IMR-90 (cell line): ENCODE measurements at regions not wholly inside any gene's neighbourhood (a gene's known extent, or its start where the extent isn't known, plus 50 kb on each side); places are given as distances from the start of the nearest gene placed in this dataset.

Experiments
- ATAC-seq: fragments of 200-7000 bp; cut with Tn5 transposase; 2 replicates; pipeline ENCODE4 v1.9.1; 2020; ENCODE audit warnings: low read depth, mild to moderate bottlenecking, moderate library complexity
- BruUV-seq: library from RNA; stranded (reverse); fragments of 400-500 nt; replicated peaks from 2 replicates; lab custom pipeline; 2021; lab: Mats Ljungman, UMichigan
- CTCF ChIA-PET: fragments of 300-600 bp; formaldehyde crosslinking; extraction: SDS; loops from one replicate; lab custom pipeline; 2021; ENCODE audit warnings: antibody characterized with exemption; lab: Yijun Ruan, JAX
- POLR2A ChIA-PET: fragments of 300-600 bp; sonication (Branson Sonifier 250); formaldehyde crosslinking; loops from one replicate; lab custom pipeline; 2022; ENCODE audit warnings: antibody characterized with exemption; ENCODE audit not compliant: unreplicated experiment; lab: Charles Lee
- DNase-seq: peaks from one replicate; pipeline ENCODE4 v3.0.0; 2013
- H2AFZ ChIP-seq: replicated peaks from 2 replicates; pipeline ENCODE3; 2013; ENCODE audit warnings: low read length, mild to moderate bottlenecking; ENCODE audit not compliant: poor library complexity
- H2AK5ac ChIP-seq: 2 replicates; pipeline ENCODE4 v1.6.1; 2013; ENCODE audit warnings: low read depth, low read length, inconsistent platforms
- H2AK9ac ChIP-seq: replicated peaks from 2 replicates; pipeline ENCODE3; 2013; ENCODE audit warnings: mild to moderate bottlenecking, low read depth, low read length, moderate library complexity; ENCODE audit not compliant: poor library complexity
- H2BK120ac ChIP-seq: 2 replicates; pipeline ENCODE4 v1.6.1; 2013; ENCODE audit warnings: low read depth, low read length, inconsistent platforms
- H2BK15ac ChIP-seq: 3 replicates; pipeline ENCODE4 v1.6.1; 2013; ENCODE audit warnings: low read depth, low read length, inconsistent platforms
- H2BK20ac ChIP-seq: 2 replicates; pipeline ENCODE4 v1.6.1; 2013; ENCODE audit warnings: low read depth, mild to moderate bottlenecking, inconsistent platforms, low read length, moderate library complexity
- H2BK5ac ChIP-seq: 2 replicates; pipeline ENCODE4 v1.6.1; 2013; ENCODE audit warnings: mild to moderate bottlenecking, low read depth, low read length, inconsistent platforms; ENCODE audit not compliant: poor library complexity, severe bottlenecking
- H3K14ac ChIP-seq: replicated peaks from 2 replicates; pipeline ENCODE4 v1.6.1; 2013; ENCODE audit warnings: low read depth, low read length, inconsistent platforms
- H3K18ac ChIP-seq: 2 replicates; pipeline ENCODE4 v1.6.1; 2013; ENCODE audit warnings: low read depth, low read length, control low read depth
- H3K23ac ChIP-seq: 2 replicates; pipeline ENCODE4 v1.6.1; 2013; ENCODE audit warnings: low read depth, low read length, inconsistent platforms
- H3K27ac ChIP-seq: 2 replicates; pipeline ENCODE4 v1.5.1; 2013; ENCODE audit warnings: mild to moderate bottlenecking, control low read depth, low read length; ENCODE audit not compliant: insufficient read depth
- H3K27me3 ChIP-seq: 2 replicates; pipeline ENCODE4 v1.6.1; 2013; ENCODE audit warnings: low read length; ENCODE audit not compliant: control insufficient read depth, insufficient read depth
- H3K36me3 ChIP-seq: 2 replicates; pipeline ENCODE4 v1.6.1; 2013; ENCODE audit warnings: low read length, mixed read lengths; ENCODE audit not compliant: control insufficient read depth, insufficient read depth
- H3K4ac ChIP-seq: 2 replicates; pipeline ENCODE4 v1.6.1; 2013; ENCODE audit warnings: low read depth, low read length, inconsistent platforms
- H3K4me1 ChIP-seq: 2 replicates; pipeline ENCODE4 v1.6.1; 2013; ENCODE audit warnings: low read length, mixed read lengths; ENCODE audit not compliant: control insufficient read depth, insufficient read depth
- H3K4me2 ChIP-seq: 2 replicates; pipeline ENCODE4 v1.6.1; 2013; ENCODE audit warnings: low read depth, mild to moderate bottlenecking, control low read depth, low read length, moderate library complexity
- H3K4me3 ChIP-seq: 2 replicates; pipeline ENCODE4 v1.5.1; 2013; ENCODE audit warnings: low read depth, mild to moderate bottlenecking, control low read depth, low read length, moderate library complexity; ENCODE audit not compliant: insufficient read depth
- H3K56ac ChIP-seq: 2 replicates; pipeline ENCODE4 v1.6.1; 2013; ENCODE audit warnings: low read length, inconsistent platforms; ENCODE audit not compliant: insufficient read depth; ENCODE audit errors: extremely low read depth
- H3K79me1 ChIP-seq, 2 experiments: 2 replicates each; pipeline ENCODE4 v1.6.1; 2013; ENCODE audit warnings: low read length in 2 of 2, inconsistent platforms in 1 of 2, low read depth in 1 of 2
- H3K9ac ChIP-seq: 2 replicates; pipeline ENCODE4 v1.6.1; 2013; ENCODE audit warnings: low read depth, low read length, control low read depth
- H3K9me1 ChIP-seq: 2 replicates; pipeline ENCODE4 v1.6.1; 2013; ENCODE audit warnings: low read length, inconsistent platforms; ENCODE audit not compliant: insufficient read depth
- H3K9me3 ChIP-seq: 2 replicates; pipeline ENCODE4 v1.6.1; 2013; ENCODE audit warnings: low read length; ENCODE audit not compliant: control insufficient read depth, insufficient read depth
- H4K20me1 ChIP-seq: 2 replicates; pipeline ENCODE4 v1.6.1; 2013; ENCODE audit warnings: low read length, inconsistent platforms; ENCODE audit not compliant: insufficient read depth
- H4K5ac ChIP-seq: 2 replicates; pipeline ENCODE4 v1.6.1; 2013; ENCODE audit warnings: mild to moderate bottlenecking, low read depth, low read length, control low read depth
- H4K8ac ChIP-seq, 2 experiments: 2 replicates each; pipeline ENCODE4 v1.6.1; 2013; ENCODE audit warnings: low read depth in 2 of 2, low read length in 2 of 2, control low read depth in 1 of 2, inconsistent platforms in 1 of 2
- H4K91ac ChIP-seq: 2 replicates; pipeline ENCODE4 v1.6.1; 2013; ENCODE audit warnings: low read depth, low read length, inconsistent platforms; ENCODE audit not compliant: insufficient read depth
- BHLHE40 ChIP-seq: fragments of 150-350 bp; IDR thresholded peaks from 2 replicates; pipeline ENCODE4 v1.6.1; 2016; ENCODE audit warnings: mild to moderate bottlenecking, low read depth, low read length
- CEBPB ChIP-seq: IDR thresholded peaks from 2 replicates; pipeline ENCODE4 v1.6.1; 2012; ENCODE audit warnings: low read depth, low read length, improper control_type of control experiment
- CHD1 ChIP-seq: IDR thresholded peaks from 2 replicates; pipeline ENCODE4 v1.6.1; 2012; ENCODE audit warnings: low read depth, low read length, improper control_type of control experiment
- CTCF ChIP-seq: conservative IDR thresholded peaks from 2 replicates; pipeline ENCODE4 v1.5.1; 2012; ENCODE audit warnings: mild to moderate bottlenecking, low read depth, low read length, improper control_type of control experiment
- ELK1 ChIP-seq: fragments of 150-350 bp; IDR thresholded peaks from 2 replicates; pipeline ENCODE4 v1.6.1; 2016; ENCODE audit warnings: low read depth, mild to moderate bottlenecking, low read length, moderate library complexity, borderline replicate concordance
- FOS ChIP-seq: fragments of 150-350 bp; IDR thresholded peaks from 2 replicates; pipeline ENCODE4 v1.6.1; 2016; ENCODE audit warnings: low read depth, low read length
- MAFK ChIP-seq: IDR thresholded peaks from 2 replicates; pipeline ENCODE4 v1.6.1; 2012; ENCODE audit warnings: low read depth, low read length, improper control_type of control experiment
- MAZ ChIP-seq: IDR thresholded peaks from 2 replicates; pipeline ENCODE4 v1.6.1; 2012; ENCODE audit warnings: low read depth, mild to moderate bottlenecking, low read length, improper control_type of control experiment, moderate library complexity, borderline replicate concordance
- MXI1 ChIP-seq: IDR thresholded peaks from 2 replicates; pipeline ENCODE4 v1.6.1; 2012; ENCODE audit warnings: low read depth, mild to moderate bottlenecking, low read length, moderate library complexity, borderline replicate concordance
- NFE2L2 ChIP-seq: fragments of 150-350 bp; IDR thresholded peaks from 2 replicates; pipeline ENCODE4 v1.6.1; 2016; ENCODE audit warnings: low read depth, mild to moderate bottlenecking, low read length
- POLR2A ChIP-seq: IDR thresholded peaks from 2 replicates; pipeline ENCODE4 v1.6.1; 2012; ENCODE audit warnings: mild to moderate bottlenecking, low read depth, low read length
- RAD21 ChIP-seq: IDR thresholded peaks from 2 replicates; pipeline ENCODE4 v1.6.1; 2012; ENCODE audit warnings: low read length, improper control_type of control experiment
- RCOR1 ChIP-seq: IDR thresholded peaks from 2 replicates; pipeline ENCODE4 v1.6.1; 2012; ENCODE audit warnings: mild to moderate bottlenecking, low read length, improper control_type of control experiment; ENCODE audit not compliant: insufficient replicate concordance
- RFX5 ChIP-seq: IDR thresholded peaks from 2 replicates; pipeline ENCODE4 v1.8.0; 2012; ENCODE audit warnings: low read depth, mild to moderate bottlenecking, low read length, moderate library complexity
- SMC3 ChIP-seq: fragments of 150-350 bp; IDR thresholded peaks from 2 replicates; pipeline ENCODE4 v1.6.1; 2016; ENCODE audit warnings: low read depth, mild to moderate bottlenecking, antibody characterized with exemption, low read length, moderate library complexity
- USF2 ChIP-seq: fragments of 150-350 bp; IDR thresholded peaks from 2 replicates; pipeline ENCODE4 v1.6.1; 2017; ENCODE audit warnings: mild to moderate bottlenecking, antibody characterized with exemption, low read length, low read depth
- WGBS, 2 experiments: methylation state at CpG; one replicate each; pipeline versions ENCODE4 v1.1.5 to v1.1.7; 2013; ENCODE audit warnings: missing lambda C conversion rate in 2 of 2; ENCODE audit not compliant: insufficient read length in 1 of 2; ENCODE audit errors: extremely low coverage in 2 of 2; 5-methylcytosine and 5-hydroxymethylcytosine counted together
- dilution Hi-C: fragments of 300-500 bp; cut with HindIII; formaldehyde crosslinking; loops from one replicate; pipeline ENCODE4 v1.14.3; 2018; ENCODE audit warnings: low sequenced_read_pairs; ENCODE audit not compliant: unreplicated experiment
- in situ Hi-C: fragments of 300-500 bp; cut with MboI; formaldehyde crosslinking; loops from 3 replicates; pipeline ENCODE4 v1.14.3; 2019; ENCODE audit warnings: low sequenced_read_pairs, inconsistent platforms, mixed read lengths
- intact Hi-C: fragments of 100-400 bp; cut with micrococcal nuclease; formaldehyde crosslinking; loops from 2 replicates; pipeline ENCODE4 v1.10.0; 2022

- Histone ChIP-seq H3K56ac (no peak overlapping the region), H3K4ac (no peak overlapping the region), H3K9me1 (no peaks in the 10 kb centered on the region)
These were observed 436.5 kb downstream of the DHX35 start for GRCh38 chr20:39398656-39399055.

More at GRCh38 chr20:39398656-39399055, 436.5 kb downstream of the DHX35 start:
- H2BK20ac ChIP-seq = no peak overlapping the region
- ChIA-PET CTCF (interaction anchor here (0.7 kb wide), 1 partner anchor 20 kb away, joined by 3 read pairs; no protein-coding TSS in a partner anchor), POLR2A (no interaction called here)
- no peak overlapping the region for H3K18ac ChIP-seq
- H3K9ac ChIP-seq = no peak overlapping the region
- H2AFZ ChIP-seq = no peak overlapping the region
- H3K4me2 ChIP-seq = no peak overlapping the region
- no TSS peak for BruUV-seq
- H2AK9ac ChIP-seq = no peak overlapping the region
- TF ChIP-seq ELK1 (no peak), SMC3 (no peak), RAD21 (no peak), CTCF (no peak), MAFK (no peak), CHD1 (no peak), MAZ (no peak), RCOR1 (no peak), RFX5 (no peak), NFE2L2 (no peak), CEBPB (no peak), FOS (no peak), USF2 (no peak), BHLHE40 (no peak), POLR2A (no peak), MXI1 (no peak)
- H3K9me3 ChIP-seq = peaks cover 8% of the 10 kb centered on the region; the same call in 1 of the 2 replicates
- H3K14ac ChIP-seq = no peak overlapping the region
- no peak overlapping the region for H3K23ac ChIP-seq
- no peaks in the 10 kb centered on the region for H3K79me1 ChIP-seq
- DNase-seq (no peak), ATAC-seq (no peak)
- H3K27ac ChIP-seq = no peak overlapping the region
- no peaks in the 10 kb centered on the region for H4K20me1 ChIP-seq
- no peak overlapping the region for H2BK15ac ChIP-seq
- no peaks in the 10 kb centered on the region for H3K4me1 ChIP-seq
- dilution Hi-C loops = no loop called here
- H3K36me3 ChIP-seq = no peaks in the 10 kb centered on the region
- no peak overlapping the region for H3K4me3 ChIP-seq
- no peak overlapping the region for H2BK5ac ChIP-seq
- no peak overlapping the region for H2BK120ac ChIP-seq
- WGBS, 2 experiments = no CpG with 5 or more reads among the region's 2 CpGs
- no peak overlapping the region for H2AK5ac ChIP-seq
- intact Hi-C loops = no loop called here
- H4K91ac ChIP-seq = no peak overlapping the region
- H4K5ac ChIP-seq = no peak overlapping the region
- no peak overlapping the region for H4K8ac ChIP-seq
- no peaks in the 10 kb centered on the region for H3K27me3 ChIP-seq
- in situ Hi-C loops = no loop called here
